GM21381 (cell line): ENCODE measurements at regions not wholly inside any gene's neighbourhood (a gene's known extent, or its start where the extent isn't known, plus 50 kb on each side); places are given as distances from the start of the nearest gene placed in this dataset.

Experiments
- ATAC-seq: cut with Tn5 transposase; IDR thresholded peaks from one replicate; pipeline ENCODE4 v1.9.1; 2021; ENCODE audit warnings: mild to moderate bottlenecking, moderate library complexity; ENCODE audit not compliant: unreplicated experiment

DNA sequence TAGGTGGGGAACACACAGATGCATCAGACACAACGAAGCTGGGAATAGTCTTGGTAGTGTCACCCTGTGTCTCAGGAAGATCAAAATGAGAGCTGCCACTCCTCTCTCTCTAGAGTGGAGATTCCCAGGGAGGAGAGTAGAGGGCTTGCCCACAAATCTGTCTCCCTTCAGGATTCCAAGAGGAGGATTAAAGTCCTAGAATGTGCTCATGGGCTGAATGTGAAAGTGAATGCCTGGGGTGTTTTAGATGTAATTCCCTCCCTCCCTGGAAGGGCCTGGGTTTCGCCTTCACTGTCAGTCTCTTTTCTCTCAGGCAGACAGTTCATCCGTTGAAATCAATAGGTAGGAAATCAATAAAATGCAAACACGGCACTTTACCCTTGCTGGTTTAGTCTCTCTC is 282.6 kb upstream of the PPARGC1A start:
- no peak for ATAC-seq

DNA sequence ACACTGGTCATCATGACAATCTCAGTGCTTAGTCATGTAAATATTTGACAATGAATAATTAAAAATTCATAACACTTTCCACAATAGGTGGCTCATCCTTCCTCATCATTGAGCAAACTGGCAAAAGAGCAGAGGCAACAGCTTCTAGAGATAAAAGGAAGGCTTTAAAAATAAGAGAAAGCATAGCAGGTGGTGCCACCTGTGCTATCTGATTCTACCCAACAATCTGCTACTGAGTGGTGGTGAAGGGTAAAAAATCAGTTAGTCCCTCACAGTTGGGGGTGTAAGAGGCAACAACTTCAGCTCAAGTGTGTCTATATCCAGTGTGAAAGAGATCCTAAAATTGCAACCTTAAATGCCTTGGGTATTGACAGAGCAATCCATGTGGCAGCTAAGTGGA is 280.1 kb upstream of the PPARGC1A start:
- no peak for ATAC-seq

DNA sequence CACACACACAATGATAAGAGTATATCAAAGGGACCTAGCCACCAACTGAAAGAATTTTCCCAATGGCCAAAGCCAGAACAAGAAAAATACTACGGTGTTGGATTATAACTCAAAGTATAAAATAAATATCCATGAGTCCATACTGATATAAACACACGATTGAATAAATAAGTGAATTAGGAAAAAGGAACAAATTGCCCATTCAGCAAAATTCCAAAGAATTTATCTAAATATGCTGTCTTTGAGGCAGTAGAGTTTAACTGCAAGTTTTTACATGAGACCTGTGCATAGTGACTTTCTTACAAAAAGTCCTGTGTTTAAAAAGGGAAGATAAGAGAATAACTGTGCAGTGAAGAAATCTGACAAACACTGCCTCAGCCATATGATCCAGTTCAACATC is 278.8 kb upstream of the PPARGC1A start:
- ATAC-seq: no peak

DNA sequence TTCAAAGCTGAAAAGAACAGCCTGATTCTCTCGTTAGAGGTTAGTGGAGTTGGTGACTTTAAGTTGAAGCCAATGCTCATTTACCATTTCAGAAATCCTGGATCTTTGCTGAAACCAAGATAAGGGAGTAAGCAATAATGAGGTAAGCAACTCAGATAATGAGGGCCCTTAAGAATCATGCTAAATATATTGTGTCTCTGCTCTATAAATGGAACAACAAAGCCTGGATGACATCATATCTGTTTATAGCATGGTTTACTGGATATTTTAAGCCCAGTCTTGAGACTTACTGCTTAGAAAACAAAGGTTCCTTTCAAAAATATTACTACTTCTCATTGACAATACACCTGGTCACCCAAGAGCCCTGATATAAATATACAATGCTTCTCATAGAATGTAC is 276.7 kb upstream of the PPARGC1A start:
- no peak for ATAC-seq

DNA sequence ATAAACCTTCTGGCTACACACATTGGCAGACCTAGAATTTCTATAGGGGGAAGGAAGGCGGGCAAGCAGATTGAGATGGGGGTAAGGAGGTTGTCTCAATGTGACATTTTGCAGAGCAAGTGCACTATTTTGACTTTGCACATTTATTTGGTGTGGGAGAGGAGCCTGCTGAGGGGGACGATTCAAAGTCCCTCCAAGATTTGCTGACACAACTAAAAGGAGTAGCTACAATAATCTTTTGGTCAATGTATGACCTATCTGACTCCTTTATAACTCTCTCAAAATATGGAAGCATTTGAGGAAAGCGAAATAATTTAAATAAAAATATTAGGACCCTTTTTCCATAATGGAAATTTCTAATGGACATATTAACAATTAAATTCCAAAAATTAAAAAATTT is 274.9 kb upstream of the PPARGC1A start:
- no peak for ATAC-seq

DNA sequence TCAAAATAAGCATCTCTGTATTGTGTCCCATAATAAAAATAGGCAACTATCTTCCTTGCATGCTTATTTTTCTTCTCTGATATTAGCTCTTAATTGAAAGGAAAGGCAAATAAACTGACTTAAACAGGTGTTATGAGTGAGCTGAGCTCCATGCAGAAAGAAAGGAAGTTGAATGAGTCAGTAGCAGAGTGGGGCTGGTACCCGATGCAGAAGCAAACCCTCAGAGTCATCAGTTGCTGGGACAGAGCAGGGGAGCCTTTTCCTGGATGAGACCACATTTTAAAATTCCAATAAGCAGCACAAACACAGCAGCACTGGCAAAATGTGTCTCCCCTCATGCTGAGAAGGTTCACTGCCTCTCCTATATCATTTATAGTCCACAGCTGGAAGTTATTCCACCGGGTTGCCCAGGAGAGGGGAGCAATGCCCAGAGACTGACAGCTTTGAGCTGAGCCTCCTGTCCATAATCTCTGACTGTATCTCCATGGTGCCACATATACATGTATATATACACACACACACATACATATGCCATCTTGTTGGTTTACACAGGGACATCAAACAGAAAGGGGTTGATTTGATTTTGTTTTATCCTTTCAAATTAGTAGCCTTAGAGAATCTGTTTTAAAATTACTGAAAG is 274.3 kb upstream of the PPARGC1A start:
- ATAC-seq: no peak

DNA sequence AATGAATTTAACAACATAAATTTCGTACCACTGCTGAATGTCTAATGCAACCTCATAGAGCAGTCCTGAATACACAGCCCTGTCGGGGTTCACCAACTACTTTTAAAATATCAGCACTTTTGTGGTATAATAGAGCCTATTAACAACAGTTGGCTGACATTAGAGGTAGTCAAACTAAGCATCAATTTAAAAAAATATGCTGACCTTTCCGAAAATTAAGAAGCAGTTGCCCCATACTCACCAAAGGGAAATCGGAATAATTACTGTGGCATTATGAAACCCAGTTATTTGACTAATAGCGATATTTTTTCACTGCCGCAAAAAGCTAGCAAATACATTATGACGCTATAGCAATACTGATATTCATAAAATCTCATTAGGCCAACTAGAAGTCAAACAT is 273.5 kb upstream of the PPARGC1A start:
- ATAC-seq: no peak

DNA sequence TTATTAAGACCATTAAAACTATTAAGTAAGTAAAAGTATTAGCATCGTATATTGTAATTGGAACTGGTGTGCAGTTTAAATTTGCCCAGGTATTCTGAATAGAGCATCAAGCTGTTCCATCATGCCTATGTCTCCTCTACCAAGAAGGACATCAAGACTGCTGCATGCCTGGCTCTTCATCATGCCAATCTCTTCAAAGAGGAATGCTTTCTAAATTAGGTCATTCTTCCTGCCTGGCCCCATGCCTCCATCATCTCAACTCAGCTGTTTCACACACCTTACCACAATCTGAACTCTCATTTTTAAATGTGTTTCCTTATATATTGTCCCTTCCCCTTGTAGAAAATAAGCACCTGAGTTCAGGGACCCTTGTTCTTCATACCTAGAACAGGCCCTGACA is 270.5 kb upstream of the PPARGC1A start:
- no peak for ATAC-seq

DNA sequence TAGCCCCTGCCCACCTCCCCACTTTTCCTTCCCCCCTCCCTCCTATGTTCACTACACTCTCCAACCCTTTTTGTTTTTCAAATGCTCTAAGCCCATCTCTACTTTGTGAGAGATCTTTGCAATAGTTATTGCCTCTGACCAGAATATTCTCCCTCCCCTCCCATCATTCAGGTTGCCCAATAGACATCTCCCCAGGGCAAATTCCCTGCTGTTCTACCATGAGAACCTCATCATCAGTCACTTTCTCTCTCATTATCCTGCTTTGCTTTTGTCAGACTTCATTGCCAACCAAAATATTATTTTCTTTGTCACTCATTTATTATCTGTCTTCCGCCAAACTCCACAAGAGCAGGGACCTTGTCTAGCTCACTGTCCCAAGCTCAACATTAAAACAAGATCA is 268.2 kb upstream of the PPARGC1A start:
- ATAC-seq: no peak

- ATAC-seq: no peak
Measured at GRCh38 chr4:24150034-24150433, 260.2 kb upstream of the PPARGC1A start.

- ATAC-seq: no peak
Measured at GRCh38 chr4:24146127-24146526, 256.3 kb upstream of the PPARGC1A start.

GRCh38 chr4:24145591-24145990 is 255.7 kb upstream of the PPARGC1A start:
- ATAC-seq: no peak

DNA sequence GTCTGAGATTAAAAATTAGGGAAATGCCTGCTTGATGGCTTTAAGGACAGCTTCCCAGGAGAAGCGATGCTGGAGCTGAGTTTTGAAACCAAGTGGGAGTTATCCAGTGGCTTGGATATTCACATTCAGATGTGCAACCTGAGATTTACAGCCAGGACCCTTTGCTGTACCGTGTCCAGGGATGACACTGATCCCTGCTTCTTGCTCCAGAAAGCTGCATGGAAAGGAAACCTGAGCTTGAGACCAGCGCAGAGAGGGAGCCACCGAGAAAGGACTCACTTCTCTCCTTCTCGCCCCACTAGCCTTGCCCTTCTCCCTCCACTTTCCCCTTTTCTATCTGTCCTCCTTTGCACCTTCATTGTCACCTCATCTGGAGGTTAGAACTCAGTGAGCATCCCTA is 254.5 kb upstream of the PPARGC1A start:
- ATAC-seq: no peak

DNA sequence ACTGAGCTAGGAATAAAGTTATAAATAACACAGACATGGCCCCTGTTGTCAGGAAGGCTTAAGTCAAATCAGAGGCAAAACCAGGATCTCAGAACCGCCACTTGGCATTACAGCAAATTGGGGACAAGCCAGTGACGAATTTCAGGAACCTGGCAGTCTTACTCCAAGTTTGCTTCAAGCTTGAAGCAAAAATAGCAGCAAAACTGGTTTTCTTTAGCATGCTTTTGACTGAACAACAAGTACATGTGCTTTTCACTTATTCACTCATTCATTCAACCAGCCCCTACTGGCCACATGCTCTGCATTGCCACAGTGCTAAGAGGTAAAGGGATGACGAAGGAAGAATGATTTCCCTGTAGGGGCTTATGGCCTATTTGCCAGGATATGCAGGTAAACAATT is 253.9 kb upstream of the PPARGC1A start:
- no peak for ATAC-seq

GRCh38 chr4:24141836-24142235 is 252.0 kb upstream of the PPARGC1A start:
- ATAC-seq: no peak

- no peak for ATAC-seq
Measured at GRCh38 chr4:24140892-24141291, 251.0 kb upstream of the PPARGC1A start.

GRCh38 chr4:24137671-24138601 is 248.1 kb upstream of the PPARGC1A start:
- ATAC-seq: no peak

DNA sequence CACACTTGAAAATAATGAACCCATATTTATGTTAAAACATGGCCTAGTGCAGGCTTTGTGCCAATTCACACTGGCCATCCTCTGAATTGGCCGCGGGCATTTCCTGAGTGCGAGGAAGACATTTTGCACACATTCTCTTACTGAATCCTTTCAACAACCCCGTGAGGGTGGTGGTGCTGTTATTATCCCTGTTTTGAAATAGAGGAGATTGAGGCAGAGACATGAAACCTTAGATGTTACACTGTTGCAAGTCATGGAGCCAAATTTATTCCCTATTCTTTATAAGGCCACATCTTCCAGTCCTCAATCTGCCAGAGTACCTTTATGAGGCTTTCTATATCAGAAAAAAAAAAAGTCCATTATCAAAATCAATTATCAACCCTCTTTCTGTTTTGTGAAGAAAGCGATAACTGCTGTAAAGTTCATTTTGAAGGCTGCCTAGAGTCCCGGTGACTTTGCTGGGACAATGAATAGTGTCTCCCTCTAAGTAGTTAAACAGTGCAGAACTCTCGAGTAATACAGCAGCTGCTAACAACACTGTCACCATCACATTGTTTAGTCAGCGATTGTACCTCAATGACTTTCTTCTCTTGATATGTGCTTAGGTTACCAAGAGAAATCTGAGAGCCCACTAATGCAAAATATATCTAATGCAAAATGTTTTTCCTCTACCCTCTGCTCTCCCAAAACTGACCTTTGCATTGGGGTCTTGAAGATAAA is 242.3 kb upstream of the PPARGC1A start:
- ATAC-seq: no peak

DNA sequence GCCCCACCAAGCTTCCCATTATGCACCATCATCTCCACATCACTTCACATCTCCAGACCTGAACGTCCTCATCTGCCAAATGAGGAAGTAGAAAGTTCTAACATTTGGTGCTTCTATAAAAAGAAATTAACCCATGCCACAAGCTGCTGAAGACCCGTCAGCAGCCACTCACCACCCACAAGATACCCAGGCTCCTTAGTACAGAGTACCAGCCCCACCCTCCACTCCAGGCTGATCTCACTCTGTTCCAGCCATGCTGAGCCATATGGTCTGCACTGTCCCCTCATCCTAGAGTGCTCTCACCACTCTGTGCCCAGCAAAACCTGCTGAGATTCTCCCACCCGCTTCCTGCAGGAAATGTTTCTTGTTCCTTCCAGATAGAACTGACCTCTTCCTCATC is 240.8 kb upstream of the PPARGC1A start:
- no peak for ATAC-seq

GRCh38 chr4:24126776-24127175 is 236.9 kb upstream of the PPARGC1A start:
- no peak for ATAC-seq

- ATAC-seq: no peak
Measured at GRCh38 chr4:24121395-24122175, 231.7 kb upstream of the PPARGC1A start.
